ENCODE measurements at regions not wholly inside any gene's neighbourhood (a gene's known extent, or its start where the extent isn't known, plus 50 kb on each side); places are given as distances from the start of the nearest gene placed in this dataset.

DNA sequence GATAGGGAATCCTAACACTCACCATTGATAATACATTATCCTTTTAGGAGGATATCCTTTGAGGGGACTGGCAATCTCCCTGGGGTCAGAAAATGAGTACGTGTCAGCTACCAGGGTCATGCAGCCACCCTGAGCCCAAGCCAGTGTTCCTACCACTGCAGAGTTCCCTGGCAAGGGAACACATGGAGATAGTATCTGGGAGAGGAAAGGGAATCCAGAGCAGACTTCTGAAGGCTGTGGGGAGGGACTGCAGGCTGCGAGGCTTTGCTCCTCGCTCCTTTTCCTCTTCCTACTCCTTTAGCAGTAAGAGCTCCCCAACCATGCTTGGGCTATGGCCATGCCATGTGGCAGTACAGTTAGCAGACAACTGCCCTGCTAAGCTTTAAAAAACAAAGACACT is 62.9 kb upstream of the TJP1 start:
- TF ChIP-seq, protein P1, sequence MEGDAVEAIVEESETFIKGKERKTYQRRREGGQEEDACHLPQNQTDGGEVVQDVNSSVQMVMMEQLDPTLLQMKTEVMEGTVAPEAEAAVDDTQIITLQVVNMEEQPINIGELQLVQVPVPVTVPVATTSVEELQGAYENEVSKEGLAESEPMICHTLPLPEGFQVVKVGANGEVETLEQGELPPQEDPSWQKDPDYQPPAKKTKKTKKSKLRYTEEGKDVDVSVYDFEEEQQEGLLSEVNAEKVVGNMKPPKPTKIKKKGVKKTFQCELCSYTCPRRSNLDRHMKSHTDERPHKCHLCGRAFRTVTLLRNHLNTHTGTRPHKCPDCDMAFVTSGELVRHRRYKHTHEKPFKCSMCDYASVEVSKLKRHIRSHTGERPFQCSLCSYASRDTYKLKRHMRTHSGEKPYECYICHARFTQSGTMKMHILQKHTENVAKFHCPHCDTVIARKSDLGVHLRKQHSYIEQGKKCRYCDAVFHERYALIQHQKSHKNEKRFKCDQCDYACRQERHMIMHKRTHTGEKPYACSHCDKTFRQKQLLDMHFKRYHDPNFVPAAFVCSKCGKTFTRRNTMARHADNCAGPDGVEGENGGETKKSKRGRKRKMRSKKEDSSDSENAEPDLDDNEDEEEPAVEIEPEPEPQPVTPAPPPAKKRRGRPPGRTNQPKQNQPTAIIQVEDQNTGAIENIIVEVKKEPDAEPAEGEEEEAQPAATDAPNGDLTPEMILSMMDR (IDR thresholded peaks at IDR 0.05; ENCODE audit: low read depth, low read length), result no peak
- no peak for TF ChIP-seq POLR2A (IDR thresholded peaks at IDR 0.05; ENCODE audit: extremely low read depth, insufficient read length)

Measured in NB4 (cell line).